ENCODE measurements at regions not wholly inside any gene's neighbourhood (a gene's known extent, or its start where the extent isn't known, plus 50 kb on each side); places are given as distances from the start of the nearest gene placed in this dataset.
"Not testable (repeated sequence)": the region's sequence is repeated elsewhere in the genome, so short reads cannot be mapped to it uniquely, and the experiment has no call there.

- no peak for TF ChIP-seq MAX (CRISPR knock-in tag; IDR thresholded peaks at IDR 0.05)
- intact Hi-C loops (cut with micrococcal nuclease): no loop called here
These were observed 148.8 kb upstream of the ADAMTSL1 start for GRCh38 chr9:18324928-18325745.

DNA sequence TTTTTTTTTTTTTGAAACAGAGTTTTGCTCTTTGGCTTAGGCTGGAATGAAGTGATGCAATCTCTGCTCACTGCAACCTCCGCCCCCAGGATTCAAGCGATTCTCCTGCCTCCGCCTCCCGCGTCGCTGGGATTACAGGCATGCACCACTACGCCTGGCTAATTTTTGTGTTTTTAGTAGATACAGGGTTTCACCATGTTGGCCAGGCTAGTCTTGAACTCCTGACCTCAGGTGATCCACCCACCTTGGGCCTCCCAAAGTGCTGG lies 148.3 kb upstream of the ADAMTSL1 start:
- H3K9me3 ChIP-seq (replicated peaks; ENCODE audit: control insufficient read depth, insufficient read depth, low read depth, low read length); H3K27ac ChIP-seq (ENCODE audit: extremely low read depth, low read depth, low read length); H4K20me1 ChIP-seq (replicated peaks; ENCODE audit: control insufficient read depth, insufficient read depth, low read length); H3K9ac ChIP-seq (ENCODE audit: insufficient read depth in 1 of 2, low read depth in 2 of 2, low read length in 2 of 2); H3K36me3 ChIP-seq (ENCODE audit: control insufficient read depth, insufficient read depth, low read length); intact Hi-C loops (cut with micrococcal nuclease); H3K79me2 ChIP-seq (ENCODE audit: control insufficient read depth, insufficient read depth, low read length); FAIRE-seq; H2AFZ ChIP-seq (ENCODE audit: low read depth, low read length); in situ Hi-C loops (cut with MboI); H3K27me3 ChIP-seq (ENCODE audit: control insufficient read depth in 2 of 2, insufficient read depth in 2 of 2, low read length in 2 of 2); H3K4me1 ChIP-seq (replicated peaks in 1 of 2; ENCODE audit: control insufficient read depth in 2 of 2, insufficient read depth in 2 of 2, low read length in 2 of 2); H3K4me3 ChIP-seq; POLR2A ChIA-PET; H3K9me1 ChIP-seq (ENCODE audit: control insufficient read depth, insufficient read depth, low read length); CTCF ChIA-PET (ENCODE audit: low intra/inter-chr PET ratio); ATAC-seq; DNase-seq (ENCODE audit: extremely low read depth in 1 of 4, low spot score in 3 of 4); BruUV-seq (replicated peaks); H3K4me2 ChIP-seq (ENCODE audit: insufficient read depth, low read length): not testable (repeated sequence)
- 0% methylated on average over 7 of the region's 7 CpGs for WGBS (ENCODE audit: insufficient coverage, low coverage, missing lambda C conversion rate)

More at GRCh38 chr9:18324928-18325745, 148.8 kb upstream of the ADAMTSL1 start:
- FAIRE-seq: no peak
- in situ Hi-C loops (cut with MboI): no loop called here
- Histone ChIP-seq H3K4me2 (ENCODE audit: insufficient read depth, low read length) (no peak overlapping the region), H3K36me3 (ENCODE audit: control insufficient read depth, insufficient read depth, low read length) (no peaks in the 10 kb centered on the region), H3K27me3 (ENCODE audit: control insufficient read depth in 2 of 2, insufficient read depth in 2 of 2, low read length in 2 of 2) (no peaks in the 10 kb centered on the region), H3K4me3 (no peak overlapping the region), H3K9me3 (replicated peaks; ENCODE audit: control insufficient read depth, insufficient read depth, low read depth, low read length) (no peaks in the 10 kb centered on the region), H3K27ac (ENCODE audit: extremely low read depth, low read depth, low read length) (no peak overlapping the region), H3K9ac (ENCODE audit: insufficient read depth in 1 of 2, low read depth in 2 of 2, low read length in 2 of 2) (no peak overlapping the region), H3K79me2 (ENCODE audit: control insufficient read depth, insufficient read depth, low read length) (no peaks in the 10 kb centered on the region), H3K4me1 (replicated peaks in 1 of 2; ENCODE audit: control insufficient read depth in 2 of 2, insufficient read depth in 2 of 2, low read length in 2 of 2) (no peaks in the 10 kb centered on the region), H4K20me1 (replicated peaks; ENCODE audit: control insufficient read depth, insufficient read depth, low read length) (no peaks in the 10 kb centered on the region), H3K9me1 (ENCODE audit: control insufficient read depth, insufficient read depth, low read length) (no peaks in the 10 kb centered on the region), H2AFZ (ENCODE audit: low read depth, low read length) (no peak overlapping the region)
- ATAC-seq: no peak
- CTCF ChIA-PET (ENCODE audit: low intra/inter-chr PET ratio): no interaction called here
- DNase-seq (ENCODE audit: extremely low read depth in 1 of 4, low spot score in 3 of 4): no peak
- POLR2A ChIA-PET: no interaction called here
- no TSS peak for BruUV-seq (replicated peaks)
- WGBS (ENCODE audit: insufficient coverage, low coverage, missing lambda C conversion rate): 0% methylated on average over 2 of the region's 2 CpGs

Measured in K562 (cell line).